ENCODE measurements at regions not wholly inside any gene's neighbourhood (a gene's known extent, or its start where the extent isn't known, plus 50 kb on each side); places are given as distances from the start of the nearest gene placed in this dataset.

DNA sequence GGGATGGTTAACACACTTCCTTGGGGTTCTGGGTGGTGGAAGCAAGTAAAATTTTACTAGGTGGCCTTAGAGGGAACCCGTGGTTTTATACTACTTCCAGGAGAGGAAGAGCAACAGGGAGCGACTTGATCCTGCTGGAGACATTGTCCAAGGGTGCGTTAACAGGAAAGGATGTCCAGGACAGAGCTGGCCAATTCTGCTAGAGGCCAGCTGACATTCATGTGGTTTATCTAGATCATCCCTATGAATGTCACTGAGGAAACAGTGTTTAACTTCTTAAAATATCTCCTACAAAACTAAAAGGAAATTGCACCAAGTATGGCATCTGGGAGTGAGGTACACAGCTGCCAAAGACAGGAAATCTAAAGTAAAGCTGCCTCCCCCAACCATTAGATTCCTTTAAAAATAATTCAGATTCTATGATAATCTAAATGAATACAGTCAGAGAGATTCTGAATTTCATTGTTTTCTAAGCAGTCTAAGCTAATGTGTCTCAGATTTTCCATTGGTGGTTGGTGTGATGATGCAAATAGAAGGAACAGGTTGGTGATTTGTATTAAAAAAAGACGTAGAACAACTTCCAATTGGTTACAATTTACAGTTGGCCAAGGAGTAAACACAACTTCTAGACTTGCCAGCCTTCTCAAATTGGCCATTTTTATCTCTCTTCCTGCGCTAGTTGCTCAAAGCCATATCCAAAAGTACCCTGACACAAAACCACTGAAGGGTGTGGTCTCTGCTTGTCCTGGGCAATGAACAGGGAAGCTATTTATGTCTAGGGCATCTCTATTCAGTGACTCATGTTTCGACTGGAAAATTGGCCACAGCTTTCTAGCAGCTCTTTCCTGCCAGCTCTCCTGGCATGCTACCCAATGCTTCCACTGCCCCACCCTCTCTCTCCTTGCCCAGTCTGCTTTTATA lies 574.7 kb upstream of the MEF2C start:
- DNase-seq (ENCODE audit: low spot score): no peak

DNA sequence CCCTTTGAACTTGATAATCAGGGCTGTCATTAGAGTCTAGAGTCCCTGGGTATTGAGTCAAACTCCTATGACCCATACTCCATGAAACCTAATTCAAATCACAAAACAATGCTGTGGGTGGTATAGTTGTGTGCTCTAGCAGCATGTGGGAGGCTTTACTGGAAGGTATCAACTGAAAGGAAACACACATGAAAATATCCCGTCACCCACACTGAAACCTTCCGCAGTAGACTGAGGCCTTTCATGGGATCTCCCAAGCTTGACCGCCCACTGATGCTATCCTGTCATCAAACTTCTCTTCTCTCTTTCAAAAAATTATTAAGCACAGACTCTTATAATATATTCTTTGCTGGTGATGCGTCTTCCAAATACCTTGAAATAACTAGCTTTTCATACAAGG lies 569.1 kb upstream of the MEF2C start:
- DNase-seq (ENCODE audit: low spot score): no peak

DNA sequence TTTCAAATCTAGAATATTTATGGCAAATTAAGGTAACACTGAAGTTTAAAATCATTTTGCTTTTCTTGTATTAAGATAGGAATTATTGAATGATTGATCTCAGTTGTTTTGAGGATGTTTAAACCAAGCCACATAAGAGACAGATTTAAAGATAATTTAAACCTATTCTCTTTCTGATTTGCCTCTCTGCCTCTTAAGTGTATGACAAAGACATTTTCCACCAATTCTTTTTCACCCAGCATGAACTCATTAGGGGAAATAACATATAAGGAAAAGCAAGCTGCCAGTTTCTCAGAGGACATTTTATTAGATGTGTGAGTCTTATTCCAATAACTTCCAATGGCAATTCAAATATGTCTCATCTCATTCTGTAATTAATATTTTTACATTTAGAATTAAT lies 568.3 kb upstream of the MEF2C start:
- no peak for DNase-seq (ENCODE audit: low spot score)

DNA sequence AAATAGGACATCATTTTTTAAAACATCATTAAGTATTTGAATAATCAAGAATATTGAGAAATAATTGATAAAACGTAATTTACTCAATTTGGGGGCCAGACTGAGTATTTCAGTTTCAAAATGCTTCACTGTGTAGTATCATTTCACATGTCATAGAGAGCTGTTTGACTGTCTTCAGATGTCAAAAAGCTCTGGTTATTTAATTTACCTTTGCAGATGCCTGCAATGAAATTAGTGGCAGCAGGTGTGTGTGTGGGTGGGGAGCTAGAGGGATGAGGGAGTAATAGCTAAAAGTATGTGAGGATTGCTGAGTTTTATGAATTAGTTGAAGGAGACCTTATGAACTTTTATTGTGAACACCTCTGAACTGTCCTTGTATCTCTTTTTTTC lies 567.2 kb upstream of the MEF2C start:
- no peak for DNase-seq (ENCODE audit: low spot score)

DNA sequence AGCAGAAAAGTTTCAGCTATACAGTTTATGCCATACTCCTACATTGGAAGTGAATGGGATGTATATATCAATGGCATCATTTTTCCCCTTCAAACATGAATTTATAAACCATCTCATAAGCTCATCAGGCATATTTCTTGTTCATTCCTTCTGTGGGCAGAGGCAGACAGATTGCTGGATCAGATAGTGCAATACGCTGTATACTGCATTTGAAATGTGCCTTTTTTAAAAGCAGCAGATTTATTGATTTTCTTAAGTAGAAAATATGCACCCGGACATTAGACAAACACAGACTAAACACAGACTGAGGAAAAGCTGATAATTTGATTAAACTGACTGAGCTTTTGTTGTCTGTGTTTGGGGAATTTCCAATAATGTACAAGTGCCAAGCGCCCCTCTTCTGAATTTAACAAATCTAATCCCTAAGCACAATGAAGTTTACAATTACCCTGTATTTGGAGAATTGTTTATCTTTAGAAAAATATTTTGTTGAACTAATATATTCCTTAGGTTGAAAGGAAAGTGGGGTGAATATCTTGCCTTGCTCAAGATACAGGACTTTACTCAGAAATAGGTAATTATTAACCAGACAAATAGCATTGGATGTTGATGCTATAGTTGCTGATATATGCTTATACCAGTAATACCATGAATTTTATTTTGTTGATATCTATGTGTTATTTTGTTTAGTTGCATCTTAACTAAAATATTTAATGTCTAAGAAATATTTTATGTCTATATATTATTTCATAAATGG lies 566.6 kb upstream of the MEF2C start:
- DNase-seq (ENCODE audit: low spot score): no peak

DNA sequence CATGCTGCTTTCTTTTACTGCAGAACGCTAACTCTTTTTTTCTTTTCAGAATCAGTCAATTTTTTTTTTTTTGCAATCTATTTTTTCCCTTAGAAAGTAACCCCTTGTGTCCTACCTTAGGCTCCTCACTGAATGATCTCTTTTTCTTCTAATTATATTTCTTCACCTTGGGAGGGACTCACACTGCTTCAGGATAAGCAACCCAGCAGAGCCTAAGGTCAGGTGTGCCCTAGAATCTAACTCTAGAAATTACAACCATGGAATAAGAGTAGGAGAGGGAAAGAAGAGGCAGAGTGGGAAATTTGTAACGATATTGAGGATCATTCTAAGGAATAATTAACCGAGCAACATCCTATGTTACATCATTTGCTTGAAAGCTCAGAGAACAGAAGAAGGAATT lies 564.0 kb upstream of the MEF2C start:
- no peak for DNase-seq (ENCODE audit: low spot score)

DNA sequence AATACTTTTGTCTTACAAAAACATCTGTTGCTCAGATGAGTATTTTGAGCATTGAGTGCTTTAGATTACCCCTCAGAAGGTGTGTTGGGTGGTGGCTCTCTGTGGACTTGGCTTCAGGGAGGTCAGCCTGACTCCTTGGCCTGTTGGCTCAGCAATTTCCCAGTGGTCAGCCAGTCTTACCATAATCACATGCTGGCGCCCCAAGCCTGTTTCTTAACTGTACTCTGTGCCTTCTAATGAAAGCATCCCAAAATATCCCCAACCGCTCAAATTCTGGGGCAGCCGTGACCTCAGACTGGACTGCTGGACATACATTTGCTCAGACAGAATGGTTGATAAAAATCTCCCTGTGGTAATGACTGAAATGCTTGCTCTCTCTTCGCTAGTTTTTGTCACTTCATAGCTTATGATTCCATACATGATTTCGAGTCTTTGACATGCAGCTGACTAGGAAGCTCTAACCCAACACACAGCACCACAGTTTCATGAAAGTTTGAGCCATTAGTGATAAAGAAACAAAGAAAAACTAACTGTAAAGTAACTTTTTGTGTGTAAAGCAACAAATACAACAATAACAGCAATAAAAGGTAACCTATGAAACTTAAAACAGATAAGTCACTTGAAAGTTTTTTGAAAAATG lies 562.2 kb upstream of the MEF2C start:
- no peak for DNase-seq (ENCODE audit: low spot score)

DNA sequence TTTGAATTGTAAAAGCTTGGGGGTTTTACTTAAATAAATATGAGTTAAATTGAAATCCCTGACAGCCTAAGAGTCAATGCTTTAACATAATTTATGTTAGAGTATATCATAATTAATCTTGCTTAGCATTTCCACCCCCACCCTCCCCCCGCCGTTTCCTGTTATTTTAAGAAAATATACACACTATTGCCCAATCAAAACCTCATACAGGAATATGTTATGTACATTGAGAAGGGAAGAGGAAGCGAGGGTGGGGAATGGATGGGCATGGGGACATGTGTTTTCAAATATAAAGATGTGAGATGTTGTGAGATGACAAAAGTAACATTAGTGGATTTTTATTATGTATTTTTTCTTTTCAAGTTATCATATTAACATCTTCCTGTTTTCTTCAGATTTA lies 561.1 kb upstream of the MEF2C start:
- no peak for DNase-seq (ENCODE audit: low spot score)

DNA sequence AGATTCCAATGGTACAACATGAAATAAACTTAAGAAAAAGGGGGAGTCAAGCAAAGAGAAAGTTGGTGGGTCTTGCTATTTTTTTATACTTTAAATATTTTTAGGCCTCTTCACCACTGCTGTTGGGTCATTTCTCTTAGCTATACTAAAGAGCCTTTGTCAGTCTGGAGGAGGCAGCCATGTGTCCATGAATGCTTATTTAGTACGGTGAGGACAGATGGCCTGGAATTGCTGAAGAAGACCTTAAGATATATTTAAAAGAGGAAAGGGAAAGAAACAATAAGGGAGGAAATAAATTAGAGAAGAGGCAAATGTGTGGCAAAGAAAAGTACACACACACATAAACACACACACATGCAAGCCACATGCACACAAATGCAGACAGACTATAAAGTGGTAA lies 560.5 kb upstream of the MEF2C start:
- no peak for DNase-seq (ENCODE audit: low spot score)

DNA sequence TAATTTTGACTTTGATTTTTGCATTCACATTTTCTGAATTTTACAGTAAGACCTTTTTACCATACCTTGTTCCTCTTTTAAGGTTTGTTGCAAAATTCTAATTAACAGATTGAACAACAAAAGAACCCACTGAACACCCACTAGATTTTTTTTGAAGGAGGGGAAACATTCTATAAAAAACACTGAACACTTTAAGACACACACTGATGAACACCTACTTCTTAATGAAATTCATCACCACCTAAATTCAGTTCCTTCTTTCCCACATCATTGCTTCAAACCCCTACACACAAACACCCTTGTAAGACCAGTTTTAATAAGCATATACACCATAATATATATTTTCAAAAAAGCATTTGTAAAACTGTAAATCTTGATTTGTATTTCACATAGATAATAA lies 559.0 kb upstream of the MEF2C start:
- no peak for DNase-seq (ENCODE audit: low spot score)

DNA sequence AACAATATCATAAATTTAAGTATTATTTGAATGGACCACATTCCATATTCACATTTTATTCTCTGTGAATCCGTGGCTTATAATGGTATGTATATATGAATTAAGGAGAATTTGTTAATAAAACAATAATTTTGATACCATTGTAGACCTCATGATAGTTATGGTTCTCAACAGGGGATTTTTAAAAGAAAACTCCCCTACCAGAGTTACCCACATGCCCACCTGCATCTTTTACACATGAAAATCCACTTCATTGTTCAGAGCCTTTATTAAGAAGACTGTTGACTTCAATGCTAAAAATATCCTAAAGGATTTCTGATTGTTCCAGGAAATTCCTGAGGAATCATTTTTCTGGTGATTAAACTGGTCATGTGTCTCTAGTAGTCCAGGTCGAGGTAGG lies 557.7 kb upstream of the MEF2C start:
- DNase-seq (ENCODE audit: low spot score): no peak

DNA sequence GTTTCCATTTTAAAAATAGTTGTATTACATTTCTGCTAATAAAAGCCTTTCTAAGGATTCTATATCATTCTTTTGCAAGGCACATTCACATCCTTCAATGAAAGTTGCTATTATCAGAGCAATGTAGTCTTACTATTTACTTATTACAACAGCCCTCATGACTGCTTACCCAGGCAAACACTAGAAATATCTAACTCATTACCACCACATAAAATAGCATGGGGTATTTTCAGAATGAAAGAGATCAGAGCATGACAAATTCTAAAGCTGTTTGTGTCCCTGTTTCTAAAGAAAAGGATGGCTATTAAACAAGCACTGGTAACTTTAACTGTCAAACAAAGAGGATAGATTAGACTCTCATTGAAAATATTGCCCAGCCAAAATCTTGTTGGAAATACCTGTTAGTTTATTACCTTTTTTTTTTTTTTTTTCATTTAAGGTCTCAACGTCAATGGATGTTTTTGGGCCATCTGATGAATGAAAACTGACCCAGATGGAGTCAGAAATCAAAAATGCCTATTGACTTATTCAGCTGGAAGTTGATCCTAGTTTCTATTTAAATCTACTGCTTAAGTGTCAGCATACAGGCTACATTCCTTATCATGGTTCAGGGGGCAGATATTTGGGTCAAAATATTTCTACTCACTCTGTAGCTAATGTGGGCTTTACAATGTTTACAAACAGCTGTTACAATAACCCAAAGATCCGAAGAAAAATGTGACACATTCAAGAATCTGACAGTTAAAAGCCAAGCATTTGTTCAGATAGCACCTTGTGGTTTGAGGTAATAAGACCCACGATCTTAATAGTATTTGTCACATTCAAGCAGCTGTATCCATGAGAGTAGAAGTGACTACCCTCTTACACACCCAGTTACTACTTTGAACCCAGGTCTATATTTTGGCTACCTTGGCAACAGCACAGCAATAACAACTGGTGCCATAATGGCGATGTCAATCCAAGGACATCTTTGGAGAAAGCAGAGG lies 554.8 kb upstream of the MEF2C start:
- no peak for DNase-seq (ENCODE audit: low spot score)

DNA sequence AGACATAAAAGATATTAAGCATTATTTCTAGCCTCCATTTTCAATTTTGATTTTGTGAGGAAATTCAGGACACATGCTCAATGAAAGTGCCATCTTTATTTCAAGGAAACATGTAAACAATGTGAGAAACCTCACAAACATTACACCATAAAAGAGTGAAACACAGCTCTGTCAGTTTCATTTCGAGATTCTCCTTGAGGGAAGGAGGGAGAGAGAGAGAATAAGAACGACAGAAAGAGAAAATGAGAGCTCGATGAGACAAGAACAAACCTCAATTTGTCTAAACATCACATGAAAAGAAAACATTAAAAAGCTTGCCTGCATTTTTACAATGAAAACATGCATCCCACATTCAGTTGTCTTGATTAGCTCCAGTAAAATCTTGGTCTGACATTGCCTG lies 553.5 kb upstream of the MEF2C start:
- DNase-seq (ENCODE audit: low spot score): no peak

DNA sequence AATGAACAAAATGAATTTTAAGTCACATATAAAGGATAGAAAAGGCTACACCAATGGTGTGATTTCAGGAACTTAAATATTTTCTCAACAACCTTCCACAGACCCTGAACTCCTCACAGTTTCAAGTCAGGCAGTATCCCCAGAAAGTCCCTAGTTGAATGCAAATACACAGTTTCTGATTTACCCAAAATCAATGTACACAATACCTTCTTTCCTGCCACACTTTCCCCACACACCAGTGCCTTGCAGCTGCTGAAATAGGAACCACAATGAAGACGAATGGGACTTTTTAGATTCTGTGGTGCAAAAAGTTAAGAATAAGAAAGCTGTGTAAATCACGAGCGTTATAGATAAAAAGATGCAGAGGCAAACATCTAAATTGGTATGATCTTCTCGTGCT lies 552.4 kb upstream of the MEF2C start:
- DNase-seq (ENCODE audit: low spot score): no peak

DNA sequence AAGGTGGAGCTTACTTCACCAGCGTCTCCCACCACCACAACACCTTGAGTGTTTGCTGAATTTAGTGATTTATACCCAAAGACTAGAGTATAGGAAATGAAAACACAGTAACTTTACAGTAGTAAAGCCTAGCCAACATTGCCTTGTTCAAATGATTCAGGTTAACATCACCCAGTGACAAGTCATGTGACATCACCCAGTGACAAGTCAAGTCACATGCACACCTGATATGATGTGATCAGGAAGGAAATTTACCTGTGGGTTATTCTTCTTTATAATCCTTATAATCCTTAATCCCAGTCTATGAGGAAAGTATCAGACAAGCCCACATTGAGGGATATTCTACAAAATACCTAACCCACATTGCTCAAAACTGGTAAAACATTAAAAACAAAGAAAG lies 545.6 kb upstream of the MEF2C start:
- no peak for DNase-seq (ENCODE audit: low spot score)

DNA sequence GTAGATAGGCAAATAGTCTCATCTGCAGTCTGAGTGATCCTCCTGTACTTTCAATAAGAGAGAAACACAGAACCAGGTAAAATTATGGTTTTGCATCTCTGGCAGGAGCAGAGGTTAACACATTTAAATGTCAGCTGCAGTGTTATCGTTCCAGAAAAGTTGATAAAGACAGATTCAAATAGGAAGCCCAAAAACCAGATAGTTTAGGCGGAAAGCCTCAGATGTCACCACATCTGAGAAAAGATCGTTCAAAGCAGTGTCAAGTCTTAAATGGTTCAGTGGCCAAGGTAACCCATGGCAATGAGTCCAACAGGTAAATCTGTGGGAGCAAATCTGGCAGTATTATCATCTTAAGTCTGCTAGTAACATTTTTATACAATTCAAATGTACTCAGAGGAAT lies 542.1 kb upstream of the MEF2C start:
- DNase-seq (ENCODE audit: low spot score): no peak

DNA sequence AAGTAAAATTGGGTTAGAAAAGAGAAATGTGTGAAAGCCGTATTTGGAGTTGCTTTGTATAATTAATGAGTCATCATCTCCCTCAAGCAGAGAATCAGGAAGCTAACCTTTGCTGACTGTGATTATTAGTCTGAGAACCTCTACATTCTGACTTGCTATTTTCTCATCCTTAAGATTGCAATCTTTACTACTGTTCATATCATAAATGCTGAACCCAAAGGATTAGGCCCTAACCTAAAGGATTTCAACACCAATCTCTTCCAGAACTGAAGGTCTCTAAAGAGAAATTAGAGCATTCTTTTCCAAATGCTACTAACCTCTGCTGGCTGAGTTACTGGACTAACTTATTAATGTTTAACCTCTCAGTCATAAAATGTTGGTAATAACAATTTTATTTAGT lies 538.1 kb upstream of the MEF2C start:
- DNase-seq (ENCODE audit: low spot score): no peak

DNA sequence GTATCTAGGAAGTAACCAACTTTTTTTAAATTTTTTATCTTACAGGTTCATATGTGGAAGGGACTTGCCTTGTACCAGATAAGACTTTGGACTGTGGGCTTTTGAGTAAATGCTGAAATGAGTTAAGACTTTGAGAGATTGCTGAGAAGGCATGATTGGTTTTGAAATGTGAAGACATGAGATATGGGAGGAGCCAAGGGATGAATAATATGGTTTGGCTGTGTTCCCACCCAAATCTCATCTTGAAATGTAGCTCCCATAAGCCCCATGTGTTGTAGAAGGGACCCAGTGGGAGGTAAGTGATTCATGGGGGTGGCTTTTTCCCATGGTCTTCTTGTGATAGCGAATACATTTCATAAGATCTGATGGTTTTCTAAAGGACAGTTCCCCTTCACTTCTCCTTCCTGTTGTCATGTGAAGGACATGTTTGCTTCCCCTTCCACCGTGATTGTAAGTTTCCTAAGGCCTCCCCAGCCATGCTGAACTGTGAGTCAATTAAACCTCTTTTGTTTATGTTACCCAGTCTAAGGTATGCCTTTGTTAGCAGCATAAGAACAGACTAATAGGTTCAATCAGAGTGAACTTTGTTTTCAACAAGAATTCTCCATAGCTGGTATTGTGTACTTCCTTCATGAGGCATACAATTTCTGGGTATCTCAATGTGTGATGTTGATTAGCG lies 535.6 kb upstream of the MEF2C start:
- no peak for DNase-seq (ENCODE audit: low spot score)

DNA sequence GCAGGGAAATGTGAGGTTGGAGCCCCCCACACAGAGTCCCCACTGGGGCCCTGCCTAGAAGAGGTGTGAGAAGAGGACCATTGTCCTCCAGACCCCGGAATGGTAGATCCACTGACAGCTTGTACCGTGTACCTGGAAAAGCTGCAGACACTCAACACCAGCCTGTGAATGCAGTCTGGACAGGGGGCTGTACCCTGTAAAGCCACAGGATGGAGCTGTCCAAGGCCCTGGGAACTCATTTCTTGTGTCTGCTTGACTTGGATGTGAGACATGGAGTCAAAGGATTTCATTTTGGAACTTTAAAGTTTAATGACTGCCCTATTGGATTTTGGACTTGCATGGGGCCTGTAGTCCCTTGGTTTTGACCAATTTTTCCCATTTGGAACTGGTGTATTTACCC lies 535.0 kb upstream of the MEF2C start:
- DNase-seq (ENCODE audit: low spot score): no peak

DNA sequence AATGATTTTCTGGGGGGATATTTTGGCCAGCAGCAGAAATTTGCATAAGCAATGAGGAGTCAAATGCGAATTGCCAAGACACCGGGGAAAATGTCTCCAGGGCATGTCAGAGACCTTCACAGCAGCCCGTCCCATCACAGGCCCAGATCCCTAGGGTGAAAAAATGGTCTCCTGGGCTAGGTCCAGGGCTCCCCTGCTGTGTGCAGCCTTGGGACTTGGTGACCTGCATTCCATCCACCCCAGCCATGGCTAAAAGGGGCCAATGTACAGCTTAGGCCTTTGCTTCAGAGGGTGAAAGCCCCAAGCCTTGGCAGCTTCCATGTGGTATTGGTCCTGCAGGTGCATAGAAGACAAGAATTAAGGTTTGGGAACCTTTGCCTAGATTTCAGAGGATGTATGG lies 534.5 kb upstream of the MEF2C start:
- DNase-seq (ENCODE audit: low spot score): no peak

DNA sequence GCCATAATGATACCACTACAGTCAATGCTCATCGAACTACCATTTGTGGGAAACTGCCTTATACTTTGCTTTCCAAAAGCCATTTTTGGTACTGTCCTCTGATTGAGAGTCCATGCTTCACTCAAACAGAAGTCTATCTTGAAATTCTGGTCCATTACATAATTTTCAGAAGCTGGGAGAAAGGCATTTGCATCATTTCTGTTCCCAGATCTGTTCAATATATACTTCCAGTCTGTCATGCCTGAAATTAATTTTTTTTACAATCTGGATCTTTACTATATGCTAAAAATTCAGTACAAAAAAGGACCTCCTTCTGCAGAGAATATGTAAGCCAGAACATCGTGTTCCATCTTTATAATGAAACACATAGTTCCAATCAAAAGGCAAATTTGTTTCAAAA lies 528.9 kb upstream of the MEF2C start:
- DNase-seq (ENCODE audit: low spot score): no peak
